ENCODE measurements at regions not wholly inside any gene's neighbourhood (a gene's known extent, or its start where the extent isn't known, plus 50 kb on each side); places are given as distances from the start of the nearest gene placed in this dataset.

DNA sequence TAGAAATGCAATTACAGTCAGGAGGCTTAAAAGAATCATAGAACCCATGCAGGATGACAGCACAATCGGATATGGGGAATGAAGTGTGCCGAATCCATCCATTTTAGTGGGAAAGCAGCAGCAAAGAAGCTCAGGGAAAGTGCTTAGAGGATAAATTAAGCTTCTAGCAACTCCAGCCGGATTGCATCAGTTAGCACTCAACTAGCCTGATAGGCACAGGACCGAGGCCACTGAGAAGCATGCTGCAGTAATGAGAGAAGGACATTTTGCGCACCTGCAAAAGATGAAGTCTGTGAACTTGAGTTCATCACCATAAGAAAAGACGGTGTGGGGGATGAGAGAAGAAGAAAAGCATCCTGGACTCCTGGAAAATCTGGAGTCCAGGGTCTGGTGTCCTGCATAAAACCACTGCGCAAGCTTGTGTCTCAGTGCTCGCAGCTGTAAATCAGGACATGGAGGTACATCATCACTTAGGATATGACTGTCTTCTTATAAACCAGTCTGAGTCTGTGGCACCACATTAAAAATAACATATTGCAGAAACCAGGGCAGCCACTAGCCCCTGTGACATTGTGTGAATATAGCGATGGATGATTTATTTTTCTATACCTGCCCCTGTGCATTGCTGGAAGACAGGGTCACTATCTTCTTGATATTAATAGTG lies 665.5 kb upstream of the SOX11 start:
- Histone ChIP-seq H3K27me3 (no peaks in the 10 kb centered on the region), H4K20me1 (ENCODE audit: low read depth) (no peaks in the 10 kb centered on the region), H3K9ac (no peak overlapping the region), H3K9me3 (ENCODE audit: low read depth) (peaks cover 5% of the 10 kb centered on the region), H3K4me2 (no peak overlapping the region), H3K36me3 (no peaks in the 10 kb centered on the region), H3K4me1 (no peaks in the 10 kb centered on the region), H3F3A (ENCODE audit: low read depth) (peaks cover 19% of the 10 kb centered on the region), H3K4me3 (no peak overlapping the region), H3K79me2 (ENCODE audit: low read depth) (no peaks in the 10 kb centered on the region), H2AFZ (replicated peaks) (no peak overlapping the region), H3K27ac (no peak overlapping the region)
- Mint-ChIP-seq H3K9me3 (peaks cover 20% of the 10 kb centered on the region), H3K4me3 (no peak overlapping the region), H3K27ac (no peak overlapping the region), H3K36me3 (peaks cover 11% of the 10 kb centered on the region), H3K27me3 (ENCODE audit: insufficient read depth, low read depth) (peaks cover 26% of the 10 kb centered on the region), H3K4me1 (peaks cover 5% of the 10 kb centered on the region)
- TF ChIP-seq EZH2 (IDR thresholded peaks at IDR 0.05) (no peak), EZH2phosphoT487 (IDR thresholded peaks at IDR 0.05) (no peak)
- TF ChIP-seq, protein P1, sequence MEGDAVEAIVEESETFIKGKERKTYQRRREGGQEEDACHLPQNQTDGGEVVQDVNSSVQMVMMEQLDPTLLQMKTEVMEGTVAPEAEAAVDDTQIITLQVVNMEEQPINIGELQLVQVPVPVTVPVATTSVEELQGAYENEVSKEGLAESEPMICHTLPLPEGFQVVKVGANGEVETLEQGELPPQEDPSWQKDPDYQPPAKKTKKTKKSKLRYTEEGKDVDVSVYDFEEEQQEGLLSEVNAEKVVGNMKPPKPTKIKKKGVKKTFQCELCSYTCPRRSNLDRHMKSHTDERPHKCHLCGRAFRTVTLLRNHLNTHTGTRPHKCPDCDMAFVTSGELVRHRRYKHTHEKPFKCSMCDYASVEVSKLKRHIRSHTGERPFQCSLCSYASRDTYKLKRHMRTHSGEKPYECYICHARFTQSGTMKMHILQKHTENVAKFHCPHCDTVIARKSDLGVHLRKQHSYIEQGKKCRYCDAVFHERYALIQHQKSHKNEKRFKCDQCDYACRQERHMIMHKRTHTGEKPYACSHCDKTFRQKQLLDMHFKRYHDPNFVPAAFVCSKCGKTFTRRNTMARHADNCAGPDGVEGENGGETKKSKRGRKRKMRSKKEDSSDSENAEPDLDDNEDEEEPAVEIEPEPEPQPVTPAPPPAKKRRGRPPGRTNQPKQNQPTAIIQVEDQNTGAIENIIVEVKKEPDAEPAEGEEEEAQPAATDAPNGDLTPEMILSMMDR (IDR thresholded peaks at IDR 0.05), result no peak
- DNase-seq (ENCODE audit: low spot score), result no peak

DNA sequence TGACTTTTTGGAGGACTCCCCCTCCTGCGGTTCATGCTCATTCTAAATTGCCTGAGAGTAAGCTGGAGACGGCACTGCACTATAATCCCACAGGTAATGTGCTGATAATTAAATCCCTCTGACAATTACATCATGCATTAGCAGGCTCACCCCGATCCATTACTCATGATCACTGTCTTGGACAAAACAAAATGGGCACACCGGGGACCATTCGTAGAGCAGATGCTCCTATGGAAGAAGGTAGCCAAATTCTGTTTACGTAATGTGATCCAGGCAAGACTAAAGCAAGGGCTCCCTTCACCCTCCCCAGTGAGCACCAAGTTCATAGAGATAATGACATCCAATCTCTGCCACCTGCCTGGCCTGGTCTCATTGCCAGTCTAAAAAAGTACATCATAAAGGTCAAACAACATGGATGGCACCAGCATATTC lies 657.1 kb upstream of the SOX11 start:
- Histone ChIP-seq H3K9ac (no peak overlapping the region), H3K79me2 (ENCODE audit: low read depth) (no peaks in the 10 kb centered on the region), H2AFZ (replicated peaks) (no peak overlapping the region), H3F3A (ENCODE audit: low read depth) (no peaks in the 10 kb centered on the region), H3K9me3 (ENCODE audit: low read depth) (no peaks in the 10 kb centered on the region), H4K20me1 (ENCODE audit: low read depth) (no peaks in the 10 kb centered on the region), H3K4me3 (no peak overlapping the region), H3K27ac (no peak overlapping the region), H3K27me3 (no peaks in the 10 kb centered on the region), H3K4me1 (no peaks in the 10 kb centered on the region), H3K36me3 (no peaks in the 10 kb centered on the region), H3K4me2 (no peak overlapping the region)
- Mint-ChIP-seq H3K4me1 (no peaks in the 10 kb centered on the region), H3K36me3 (no peaks in the 10 kb centered on the region), H3K27ac (no peak overlapping the region), H3K27me3 (ENCODE audit: insufficient read depth, low read depth) (no peaks in the 10 kb centered on the region), H3K4me3 (no peak overlapping the region), H3K9me3 (no peaks in the 10 kb centered on the region)
- no peak for DNase-seq (ENCODE audit: low spot score)
- no peak for TF ChIP-seq EZH2phosphoT487 (IDR thresholded peaks at IDR 0.05)
- no peak for TF ChIP-seq EZH2 (IDR thresholded peaks at IDR 0.05)
- TF ChIP-seq, protein P1 (IDR thresholded peaks at IDR 0.05), result no peak

DNA sequence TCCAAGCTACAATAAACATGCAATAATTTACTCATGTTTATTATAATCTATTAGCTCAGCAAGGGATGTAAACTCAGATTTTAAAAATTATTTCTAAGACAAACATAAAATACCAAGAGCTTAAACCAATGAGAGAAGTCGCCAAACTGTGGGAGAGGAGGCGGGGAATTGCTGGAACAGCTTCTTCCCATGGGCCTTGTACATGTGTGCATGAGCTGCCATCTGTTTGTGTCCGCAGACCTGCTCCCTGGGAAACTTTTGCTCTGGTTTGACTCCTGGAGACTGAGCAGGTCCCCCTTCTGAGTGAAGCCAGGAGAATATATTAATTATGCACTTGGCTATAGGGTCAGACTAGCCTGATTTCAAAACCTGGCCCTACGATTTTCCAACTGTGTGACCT lies 655.9 kb upstream of the SOX11 start:
- H3K4me1 Mint-ChIP-seq, result no peaks in the 10 kb centered on the region
- H3K4me3 ChIP-seq, result no peak overlapping the region
- H3K36me3 ChIP-seq, result no peaks in the 10 kb centered on the region
- no peaks in the 10 kb centered on the region for H3K9me3 Mint-ChIP-seq
- no peak overlapping the region for H3K27ac Mint-ChIP-seq
- no peak overlapping the region for H3K4me3 Mint-ChIP-seq
- H3K79me2 ChIP-seq (ENCODE audit: low read depth), result no peaks in the 10 kb centered on the region
- no peaks in the 10 kb centered on the region for H3K27me3 ChIP-seq
- H3K4me2 ChIP-seq, result no peak overlapping the region
- no peaks in the 10 kb centered on the region for H3K36me3 Mint-ChIP-seq
- no peak overlapping the region for H2AFZ ChIP-seq (replicated peaks)
- no peak overlapping the region for H3K9ac ChIP-seq
- H3K4me1 ChIP-seq, result no peaks in the 10 kb centered on the region
- TF ChIP-seq, protein P1 (IDR thresholded peaks at IDR 0.05), result no peak
- H3K27me3 Mint-ChIP-seq (ENCODE audit: insufficient read depth, low read depth), result no peaks in the 10 kb centered on the region
- H3K9me3 ChIP-seq (ENCODE audit: low read depth), result no peaks in the 10 kb centered on the region
- no peak for DNase-seq (ENCODE audit: low spot score)
- no peaks in the 10 kb centered on the region for H3F3A ChIP-seq (ENCODE audit: low read depth)
- no peaks in the 10 kb centered on the region for H4K20me1 ChIP-seq (ENCODE audit: low read depth)
- H3K27ac ChIP-seq, result no peak overlapping the region

Measured in neural progenitor cell (in vitro differentiated cells).